ENCODE measurements at regions not wholly inside any gene's neighbourhood (a gene's known extent, or its start where the extent isn't known, plus 50 kb on each side); places are given as distances from the start of the nearest gene placed in this dataset.

DNA sequence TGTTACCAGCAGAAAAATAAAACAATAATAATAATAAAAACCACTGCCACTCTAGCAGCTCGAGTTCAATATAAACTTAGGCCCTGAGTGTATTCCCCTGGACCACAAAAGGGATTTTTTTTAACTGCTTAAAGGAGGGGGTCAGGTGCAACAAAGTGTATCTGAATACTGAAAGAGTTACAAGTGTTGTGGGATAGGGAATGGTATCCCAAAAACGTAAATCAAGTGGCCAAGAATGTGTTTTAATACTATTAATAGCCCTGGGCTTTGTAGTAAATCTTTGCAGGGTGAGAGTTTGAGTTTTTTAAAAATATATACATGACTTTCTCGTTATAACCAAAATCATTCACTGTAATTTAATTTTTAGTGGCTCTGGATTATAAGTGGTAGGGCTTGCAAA is 860.1 kb upstream of the INTU start:
- H3K4me3 ChIP-seq (ENCODE audit: low read depth, low read length) = no peak overlapping the region
- no peak for DNase-seq (ENCODE audit: low read depth)
- TF ChIP-seq, protein P1, sequence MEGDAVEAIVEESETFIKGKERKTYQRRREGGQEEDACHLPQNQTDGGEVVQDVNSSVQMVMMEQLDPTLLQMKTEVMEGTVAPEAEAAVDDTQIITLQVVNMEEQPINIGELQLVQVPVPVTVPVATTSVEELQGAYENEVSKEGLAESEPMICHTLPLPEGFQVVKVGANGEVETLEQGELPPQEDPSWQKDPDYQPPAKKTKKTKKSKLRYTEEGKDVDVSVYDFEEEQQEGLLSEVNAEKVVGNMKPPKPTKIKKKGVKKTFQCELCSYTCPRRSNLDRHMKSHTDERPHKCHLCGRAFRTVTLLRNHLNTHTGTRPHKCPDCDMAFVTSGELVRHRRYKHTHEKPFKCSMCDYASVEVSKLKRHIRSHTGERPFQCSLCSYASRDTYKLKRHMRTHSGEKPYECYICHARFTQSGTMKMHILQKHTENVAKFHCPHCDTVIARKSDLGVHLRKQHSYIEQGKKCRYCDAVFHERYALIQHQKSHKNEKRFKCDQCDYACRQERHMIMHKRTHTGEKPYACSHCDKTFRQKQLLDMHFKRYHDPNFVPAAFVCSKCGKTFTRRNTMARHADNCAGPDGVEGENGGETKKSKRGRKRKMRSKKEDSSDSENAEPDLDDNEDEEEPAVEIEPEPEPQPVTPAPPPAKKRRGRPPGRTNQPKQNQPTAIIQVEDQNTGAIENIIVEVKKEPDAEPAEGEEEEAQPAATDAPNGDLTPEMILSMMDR (IDR thresholded peaks at IDR 0.05; ENCODE audit: insufficient read depth, low read depth, low read length) = no peak

DNA sequence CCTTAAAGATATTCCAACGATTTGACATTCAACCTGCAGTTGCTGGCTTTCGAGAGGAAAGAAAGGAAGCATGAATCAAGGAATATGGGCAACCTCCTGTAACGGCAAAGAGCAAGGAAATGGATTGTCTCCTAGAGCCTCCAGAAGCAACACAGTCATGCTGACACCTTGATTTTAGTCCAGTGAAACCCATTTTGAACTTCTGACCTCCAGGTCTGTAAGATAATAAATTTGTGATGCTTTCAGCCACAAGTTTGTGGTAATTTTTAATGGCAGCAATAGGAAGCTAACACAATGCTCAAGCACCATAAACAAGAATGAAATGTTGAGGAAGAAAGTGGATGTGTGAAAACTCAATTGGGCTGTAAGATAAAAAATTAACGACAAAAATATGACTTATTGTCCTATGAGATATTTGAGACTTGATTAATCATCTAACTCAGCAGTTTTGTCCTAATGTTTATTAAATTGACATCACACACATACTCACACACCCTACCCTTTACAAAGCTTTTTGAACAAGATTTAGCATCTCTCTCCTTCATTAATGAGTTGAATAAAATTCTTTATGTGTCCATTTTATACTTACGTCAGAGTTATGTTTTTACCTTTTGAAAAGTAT is 857.2 kb upstream of the INTU start:
- no peak overlapping the region for H3K4me3 ChIP-seq (ENCODE audit: low read depth, low read length)
- no peak for DNase-seq (ENCODE audit: low read depth)
- TF ChIP-seq, protein P1 (IDR thresholded peaks at IDR 0.05; ENCODE audit: insufficient read depth, low read depth, low read length) = no peak

GRCh38 chr4:126776361-126776760 is 856.4 kb upstream of the INTU start:
- DNase-seq (ENCODE audit: low read depth) = no peak
- TF ChIP-seq, protein P1 (IDR thresholded peaks at IDR 0.05; ENCODE audit: insufficient read depth, low read depth, low read length) = no peak
- no peak overlapping the region for H3K4me3 ChIP-seq (ENCODE audit: low read depth, low read length)

- H3K4me3 ChIP-seq (ENCODE audit: low read depth, low read length) = no peak overlapping the region
- DNase-seq (ENCODE audit: low read depth) = peak; percentile 38
- TF ChIP-seq, protein P1 (IDR thresholded peaks at IDR 0.05; ENCODE audit: insufficient read depth, low read depth, low read length) = no peak
These were observed 855.1 kb upstream of the INTU start for GRCh38 chr4:126777649-126778048.

DNA sequence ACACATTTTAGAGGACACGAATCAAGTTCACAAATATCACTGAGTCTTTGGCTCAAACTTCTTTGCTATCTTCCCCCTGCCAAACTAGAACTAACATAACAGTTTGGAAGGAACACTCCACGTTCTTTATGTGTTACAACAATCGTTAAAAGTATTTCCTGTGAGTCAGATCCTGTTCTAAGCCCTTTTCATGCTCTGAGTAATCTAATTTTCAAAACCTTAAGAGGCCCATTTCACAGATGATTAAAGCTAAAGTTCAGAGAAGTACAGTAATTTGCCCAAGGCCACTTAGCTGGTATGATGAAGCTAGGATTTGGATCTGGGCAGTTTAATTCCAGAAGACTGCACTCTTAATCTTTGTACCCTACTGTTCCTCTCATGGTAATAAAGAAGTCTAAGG is 854.4 kb upstream of the INTU start:
- no peak overlapping the region for H3K4me3 ChIP-seq (ENCODE audit: low read depth, low read length)
- DNase-seq (ENCODE audit: low read depth) = peak; percentile 61
- TF ChIP-seq, protein P1 (IDR thresholded peaks at IDR 0.05; ENCODE audit: insufficient read depth, low read depth, low read length) = no peak

- no peak overlapping the region for H3K4me3 ChIP-seq (ENCODE audit: low read depth, low read length)
- DNase-seq (ENCODE audit: low read depth) = no peak
These were observed 853.8 kb upstream of the INTU start for GRCh38 chr4:126779001-126779400.

More at GRCh38 chr4:126779001-126779400, 853.8 kb upstream of the INTU start:
- TF ChIP-seq, protein P1 (IDR thresholded peaks at IDR 0.05; ENCODE audit: insufficient read depth, low read depth, low read length) = no peak

Measured in fibroblast of villous mesenchyme (primary cell).